K562 (cell line): ENCODE measurements at regions not wholly inside any gene's neighbourhood (a gene's known extent, or its start where the extent isn't known, plus 50 kb on each side); places are given as distances from the start of the nearest gene placed in this dataset.

Experiments used
- ATAC-seq: fragments of 200-7000 bp; cut with Tn5 transposase; 3 replicates; pipeline ENCODE4 v1.9.1; 2020; ENCODE audit warnings: moderate library complexity
- BruUV-seq: library from RNA; stranded (reverse); fragments of 400-500 nt; replicated peaks from 2 replicates; lab custom pipeline; 2021; lab: Mats Ljungman, UMichigan
- CTCF ChIA-PET: fragments of 300-600 bp; formaldehyde crosslinking; extraction: SDS; loops from one replicate; lab custom pipeline; 2021; ENCODE audit warnings: low intra/inter-chr PET ratio; lab: Yijun Ruan, JAX
- POLR2A ChIA-PET: fragments of 300-600, 350-650 bp; sonication (Branson Sonifier 250); formaldehyde crosslinking; extraction: SDS; loops from one replicate; lab custom pipeline; 2021; ENCODE audit warnings: antibody characterized with exemption, inconsistent platforms; lab: Yijun Ruan, JAX
- DNase-seq, 4 experiments: peaks; one replicate each; pipeline versions ENCODE4 v3.0.0 to v3.0.0-alpha.2; 2011 to 2018; ENCODE audit warnings: low spot score in 3 of 4, mixed read lengths in 3 of 4; ENCODE audit errors: extremely low read depth in 1 of 4
- FAIRE-seq: peaks from 2 replicates; lab custom pipeline; 2011; peaks lifted over from hg19 to GRCh38; lab: Jason Lieb, UNC
- H2AFZ ChIP-seq: 2 replicates; pipeline ENCODE4 v1.6.0; 2011; ENCODE audit warnings: low read depth, low read length, control low read depth, inconsistent platforms
- H3K27ac ChIP-seq: fragments of 200-600 bp; 3 replicates; pipeline ENCODE4 v1.8.0; 2011; ENCODE audit warnings: low read depth, mild to moderate bottlenecking, control low read depth, inconsistent platforms, low read length, moderate library complexity, mixed read lengths; ENCODE audit errors: extremely low read depth
- H3K27me3 ChIP-seq, 2 experiments: fragments of 300-600 bp in 1 of 2; 2 replicates in 1 of 2; 3 replicates in 1 of 2; pipeline versions ENCODE4 v1.6.0 to v1.8.0; 2011; ENCODE audit warnings: inconsistent platforms in 2 of 2, low read length in 2 of 2, mild to moderate bottlenecking in 1 of 2, mixed read lengths in 1 of 2, moderate library complexity in 1 of 2; ENCODE audit not compliant: control insufficient read depth in 2 of 2, insufficient read depth in 2 of 2
- H3K36me3 ChIP-seq: fragments of 300-600 bp; 3 replicates; pipeline ENCODE4 v1.8.0; 2011; ENCODE audit warnings: mild to moderate bottlenecking, low read length, inconsistent platforms; ENCODE audit not compliant: control insufficient read depth, insufficient read depth
- H3K4me1 ChIP-seq, 2 experiments: fragments of 200-600 bp in 1 of 2; replicated peaks in 1 of 2; 2 replicates in 1 of 2; 3 replicates in 1 of 2; pipeline versions ENCODE4 v1.5.1 to v1.8.0; 2011; ENCODE audit warnings: inconsistent platforms in 2 of 2, low read length in 2 of 2, mild to moderate bottlenecking in 1 of 2, mixed read lengths in 1 of 2, moderate library complexity in 1 of 2; ENCODE audit not compliant: control insufficient read depth in 2 of 2, insufficient read depth in 2 of 2
- H3K4me2 ChIP-seq: 2 replicates; pipeline ENCODE4 v1.6.1; 2011; ENCODE audit warnings: low read length, control low read depth, inconsistent platforms, mixed read lengths; ENCODE audit not compliant: insufficient read depth
- H3K4me3 ChIP-seq: fragments of 200-600 bp; sonication (generic), shearing (Covaris generic); 2 replicates; pipeline ENCODE4 v1.5.1; 2016; ENCODE audit warnings: control low read depth, inconsistent platforms
- H3K79me2 ChIP-seq: fragments of 200-600 bp; 3 replicates; pipeline ENCODE4 v1.8.0; 2011; ENCODE audit warnings: low read length, inconsistent platforms; ENCODE audit not compliant: control insufficient read depth, insufficient read depth
- H3K9ac ChIP-seq, 2 experiments: 2 replicates each; pipeline versions ENCODE4 v1.6.0 to v1.6.1; 2011; ENCODE audit warnings: low read depth in 2 of 2, low read length in 2 of 2, control low read depth in 1 of 2, inconsistent platforms in 1 of 2, mild to moderate bottlenecking in 1 of 2, mixed read lengths in 1 of 2; ENCODE audit not compliant: insufficient read depth in 1 of 2
- H3K9me1 ChIP-seq: one replicate; pipeline ENCODE4 v1.6.0; 2011; ENCODE audit warnings: inconsistent platforms, mild to moderate bottlenecking, low read length, moderate library complexity; ENCODE audit not compliant: control insufficient read depth, insufficient read depth
- H3K9me3 ChIP-seq: replicated peaks from 2 replicates; pipeline ENCODE4 v1.5.1; 2011; ENCODE audit warnings: low read depth, low read length, inconsistent platforms; ENCODE audit not compliant: control insufficient read depth, insufficient read depth
- H4K20me1 ChIP-seq: replicated peaks from 2 replicates; pipeline ENCODE4 v1.6.1; 2011; ENCODE audit warnings: low read length, inconsistent platforms, mixed read lengths; ENCODE audit not compliant: control insufficient read depth, insufficient read depth
- CBFA2T2 ChIP-seq: fragments of 450-650 bp; conservative IDR thresholded peaks from 2 replicates; pipeline ENCODE4 v1.6.1; 2017; ENCODE audit warnings: mild to moderate bottlenecking
- ERF ChIP-seq: fragments of 450-650 bp; formaldehyde crosslinking; IDR thresholded peaks from 2 replicates; pipeline ENCODE4 v1.4.0; 2020; ENCODE audit warnings: mild to moderate bottlenecking, mixed read lengths
- HNRNPLL ChIP-seq: fragments of 200-400 bp; formaldehyde crosslinking; IDR thresholded peaks from 2 replicates; pipeline ENCODE4 v1.6.1; 2017; ENCODE audit warnings: low read length, low read depth, mild to moderate bottlenecking; ENCODE audit not compliant: poor library complexity, severe bottlenecking
- MCM5 ChIP-seq: fragments of 450-650 bp; IDR thresholded peaks from 2 replicates; pipeline ENCODE4 v1.6.1; 2016; ENCODE audit warnings: low read depth
- MITF ChIP-seq: IDR thresholded peaks from 2 replicates; pipeline ENCODE4 v1.6.1; 2014; ENCODE audit warnings: antibody characterized with exemption
- PML ChIP-seq: IDR thresholded peaks from 2 replicates; pipeline ENCODE4 v1.6.1; 2012; ENCODE audit warnings: low read length, inconsistent platforms
- PRPF4 ChIP-seq: fragments of 200-400 bp; formaldehyde crosslinking; IDR thresholded peaks from one replicate; pipeline ENCODE4 v1.6.1; 2017; ENCODE audit warnings: low read length, low read depth, mild to moderate bottlenecking; ENCODE audit not compliant: insufficient read depth, poor library complexity, severe bottlenecking
- SNIP1 ChIP-seq: fragments of 450-650 bp; IDR thresholded peaks from 2 replicates; pipeline ENCODE4 v1.7.1; 2017; ENCODE audit warnings: low read depth, mild to moderate bottlenecking
- SRF ChIP-seq, 2 experiments: fragments of 250-450, 450-650 bp in 1 of 2; sonication (Bioruptor Pico) in 1 of 2; sonication (generic) in 1 of 2; formaldehyde crosslinking; IDR thresholded peaks; 2 replicates each; pipeline versions ENCODE4 v1.5.0 to v1.5.1; 2020 to 2022; ENCODE audit warnings: mild to moderate bottlenecking in 1 of 2, missing genetic modification reagents in 1 of 2
- TAF15 ChIP-seq: fragments of 200-400 bp; formaldehyde crosslinking; IDR thresholded peaks from 2 replicates; pipeline ENCODE4 v1.6.1; 2017; ENCODE audit warnings: mild to moderate bottlenecking, low read depth, low read length, moderate library complexity
- TAF9B ChIP-seq: fragments of 450-650 bp; IDR thresholded peaks from 2 replicates; pipeline ENCODE4 v1.6.1; 2018; ENCODE audit warnings: mild to moderate bottlenecking; ENCODE audit not compliant: partially characterized antibody
- VEZF1 ChIP-seq: fragments of 200-800 bp; sonication (Bioruptor generic); IDR thresholded peaks from 2 replicates; pipeline ENCODE4 v1.6.1; 2017; ENCODE audit warnings: missing genetic modification characterization, missing compliant biosample characterization
- ZC3H8 ChIP-seq: fragments of 450-650 bp; IDR thresholded peaks from 2 replicates; pipeline ENCODE4 v1.6.1; 2017
- WGBS: fragments of 100-300 bp; shearing (Covaris generic); methylation state at CpG from one replicate; pipeline ENCODE4 v1.1.6; 2016; ENCODE audit warnings: low coverage, mixed read lengths; ENCODE audit not compliant: insufficient coverage; ENCODE audit errors: missing lambda C conversion rate; 5-methylcytosine and 5-hydroxymethylcytosine counted together
- in situ Hi-C: fragments of 300-500 bp; cut with MboI; formaldehyde crosslinking; loops from 4 replicates; pipeline ENCODE4 v1.15.0; 2018; ENCODE audit warnings: inconsistent platforms, mixed read lengths
- intact Hi-C: fragments of 100-400 bp; cut with micrococcal nuclease; formaldehyde crosslinking; loops from 2 replicates; pipeline ENCODE4 v1.14.2; 2022

- Histone ChIP-seq H3K9ac (no peak overlapping the region), H3K79me2 (no peaks in the 10 kb centered on the region), H3K4me2 (no peak overlapping the region), H3K36me3 (no peaks in the 10 kb centered on the region), H3K27ac (no peak overlapping the region), H3K9me1 (no peaks in the 10 kb centered on the region), H3K4me3 (no peak overlapping the region), H2AFZ (no peak overlapping the region), H3K27me3 (peaks cover 0 to 23% of the 10 kb centered on the region in 2 experiments; a peak in 2 of 5 replicates), H4K20me1 (no peaks in the 10 kb centered on the region), H3K9me3 (no peaks in the 10 kb centered on the region), H3K4me1 (no peaks in the 10 kb centered on the region)
- CTCF ChIA-PET, result no interaction called here
- FAIRE-seq, result no peak
- ATAC-seq, result no peak
- in situ Hi-C loops, result loop anchor here (10.0 kb wide), 1 partner anchor 721 kb away; no protein-coding TSS in a partner anchor
- POLR2A ChIA-PET, result no interaction called here
- intact Hi-C loops, result loop anchor here (5.0 kb wide), 1 partner anchor 719 kb away; no protein-coding TSS in a partner anchor
- BruUV-seq, result no TSS peak
- WGBS, result 0% methylated on average over 4 of the region's 6 CpGs
- no peak for DNase-seq
- TF ChIP-seq ERF (CRISPR knock-in tag) (no peak), PML (no peak), SNIP1 (no peak), CBFA2T2 (no peak), PRPF4 (no peak), MCM5 (no peak), TAF15 (no peak), TAF9B (no peak), ZC3H8 (no peak), MITF (no peak), HNRNPLL (no peak), VEZF1 (CRISPR knock-in tag) (no peak), SRF (CRISPR knock-in tag; IDR thresholded peaks at IDR 0.05) (no peak)
Observed at GRCh38 chr2:236353594-236353942, 89.4 kb upstream of the ASB18 start.
